Adrenal gland (tissue), 9 donors: ENCODE measurements at regions not wholly inside any gene's neighbourhood (a gene's known extent, or its start where the extent isn't known, plus 50 kb on each side); places are given as distances from the start of the nearest gene placed in this dataset.

ENCODE experiments used
- DNase-seq, 7 donors: peaks; one replicate each; pipeline ENCODE4 v3.0.0-alpha.2; 2019 to 2020
- H3K27ac ChIP-seq, 5 donors: fragments of 200-600 bp; sonication (generic) in 4 of 5; 1 replicate in 3 of 5; 2 replicates in 2 of 5; pipeline versions ENCODE4 v1.5.1 to v1.8.0; 2016 to 2020; ENCODE audit warnings: mild to moderate bottlenecking in 1 of 5
- H3K27me3 ChIP-seq: fragments of 200-600 bp; 2 replicates; pipeline ENCODE4 v1.8.0; 2021
- H3K36me3 ChIP-seq, 2 donors: fragments of 200-600 bp; replicated peaks in 1 of 2; 1 replicate in 1 of 2; 2 replicates in 1 of 2; pipeline versions ENCODE4 v1.5.1 to v1.8.0; 2018 to 2022
- H3K4me1 ChIP-seq, 2 donors: fragments of 200-600 bp; replicated peaks in 1 of 2; 1 replicate in 1 of 2; 2 replicates in 1 of 2; pipeline versions ENCODE4 v1.5.1 to v1.8.0; 2018 to 2021
- H3K4me3 ChIP-seq, 4 donors: fragments of 200-600 bp; sonication (generic) in 3 of 4; one replicate each; pipeline ENCODE4 v1.5.1; 2016 to 2018
- H3K9me3 ChIP-seq, 3 donors: fragments of 200-600 bp; sonication (generic) in 1 of 3; replicated peaks in 1 of 3; 1 replicate in 2 of 3; 2 replicates in 1 of 3; pipeline versions ENCODE4 v1.5.1 to v1.8.0; 2016 to 2021
- CTCF ChIP-seq, 6 experiments: fragments of 450-650 bp in 4 of 6; fragments of 200-600 bp in 2 of 6; sonication (generic) in 1 of 6; IDR thresholded peaks; 1 replicate in 5 of 6; 2 replicates in 1 of 6; pipeline versions ENCODE4 v1.5.1 to v1.8.0; 2016 to 2021; ENCODE audit warnings: antibody characterized with exemption in 6 of 6, mild to moderate bottlenecking in 2 of 6, moderate library complexity in 1 of 6
- POLR2A ChIP-seq, 2 donors: fragments of 450-650 bp; IDR thresholded peaks; one replicate each; pipeline ENCODE4 v1.6.1; 2017; ENCODE audit warnings: antibody characterized with exemption in 2 of 2, mild to moderate bottlenecking in 2 of 2, moderate library complexity in 1 of 2
- WGBS, 4 donors: extraction: QIAGEN DNeasy Blood & Tissue Kit in 2 of 4; methylation state at CpG; one replicate each; pipeline versions ENCODE4 v1.1.5 to v1.1.7; 2013 to 2017; 5-methylcytosine and 5-hydroxymethylcytosine counted together
- intact Hi-C, 2 donors: fragments of 100-400 bp; cut with DNase I; formaldehyde crosslinking; loops; one replicate each; pipeline versions ENCODE4 v1.14.1 to v1.15.0; 2022 to 2023
- donor health status: healthy with polysubstance abuse.
- donor health status: Bipolar disorder and iron deficiency.
- donor health status: DM: yes; HTN: yes; CAD: no.
- donor health status: DM: no; HTN: no; CAD: no.
- donor health status: DM: no; HTN: no; CAD: no.

GRCh38 chr5:173778784-173779304, 109.3 kb upstream of the CPEB4 start:
- Histone ChIP-seq H3K27ac (peak overlapping the region in 4 of 5 donors; percentile 2 to 92 (median 70)), H3K4me3 (no peak overlapping the region), H3K9me3 (no peaks in the 10 kb centered on the region), H3K36me3 (no peaks in the 10 kb centered on the region), H3K27me3 (no peaks in the 10 kb centered on the region), H3K4me1 (peaks cover 21 to 59% of the 10 kb centered on the region in 2 donors)
- intact Hi-C loops = no loop called here
- 41 to 50% (median 45%) methylated on average over 5 of the region's 5 CpGs for WGBS, 4 donors
- TF ChIP-seq CTCF (IDR thresholded peaks at IDR 0.05) (no peak), POLR2A (IDR thresholded peaks at IDR 0.05) (no peak)
- peak in 1 of 7 donors; percentile 45 for DNase-seq

GRCh38 chr5:173780235-173781234, 107.6 kb upstream of the CPEB4 start:
- no peaks in the 10 kb centered on the region for H3K36me3 ChIP-seq
- no peaks in the 10 kb centered on the region for H3K9me3 ChIP-seq
- H3K27me3 ChIP-seq = no peaks in the 10 kb centered on the region
- 88 to 91% (median 89%) methylated on average over 9 of the region's 9 CpGs for WGBS, 4 donors
- H3K4me1 ChIP-seq = peaks cover 21 to 47% of the 10 kb centered on the region in 2 donors
- H3K4me3 ChIP-seq = no peak overlapping the region
- TF ChIP-seq CTCF (IDR thresholded peaks at IDR 0.05) (no peak), POLR2A (IDR thresholded peaks at IDR 0.05) (no peak)
- intact Hi-C loops = no loop called here
- H3K27ac ChIP-seq = peak overlapping the region in 4 of 5 donors; percentile 86 to 96 (median 92)
- DNase-seq = no peak

GRCh38 chr5:173781432-173781815, 106.7 kb upstream of the CPEB4 start:
- H3K4me1 ChIP-seq = peaks cover 21 to 47% of the 10 kb centered on the region in 2 donors
- 47 to 59% (median 54%) methylated on average over 4 of the region's 4 CpGs for WGBS, 4 donors
- TF ChIP-seq POLR2A (IDR thresholded peaks at IDR 0.05) = no peak
- no peak for TF ChIP-seq CTCF (IDR thresholded peaks at IDR 0.05)
- intact Hi-C loops = no loop called here
- DNase-seq = no peak
- H3K27me3 ChIP-seq = no peaks in the 10 kb centered on the region
- no peaks in the 10 kb centered on the region for H3K9me3 ChIP-seq
- H3K4me3 ChIP-seq = peak overlapping the region in 1 of 4 donors; percentile 8
- H3K36me3 ChIP-seq = no peaks in the 10 kb centered on the region
- peak overlapping the region; percentile 77 to 96 (median 91) for H3K27ac ChIP-seq

GRCh38 chr5:173781816-173782670, 106.1 kb upstream of the CPEB4 start:
- Histone ChIP-seq H3K9me3 (no peaks in the 10 kb centered on the region), H3K27me3 (no peaks in the 10 kb centered on the region), H3K4me3 (peak overlapping the region in 1 of 4 donors; percentile 8), H3K4me1 (peaks cover 21 to 46% of the 10 kb centered on the region in 2 donors), H3K36me3 (no peaks in the 10 kb centered on the region), H3K27ac (peak overlapping the region; percentile 77 to 96 (median 91))
- intact Hi-C loops = no loop called here
- 14 to 18% (median 16%) methylated on average over 8 of the region's 8 CpGs for WGBS, 4 donors
- peak; percentile 89 to 97 (median 93) for DNase-seq
- TF ChIP-seq CTCF (IDR thresholded peaks at IDR 0.05) (peak in 1 of 6 experiments; percentile 10), POLR2A (IDR thresholded peaks at IDR 0.05) (peak in 1 of 2 donors; percentile 37)
